SK-N-SH (cell line): ENCODE measurements at regions not wholly inside any gene's neighbourhood (a gene's known extent, or its start where the extent isn't known, plus 50 kb on each side); places are given as distances from the start of the nearest gene placed in this dataset.

Experiments
- CTCF ChIA-PET: fragments of 300-600, 350-600 bp; formaldehyde crosslinking; extraction: SDS; loops from one replicate; lab custom pipeline; 2021; lab: Yijun Ruan, JAX
- POLR2A ChIA-PET: fragments of 350-600 bp; sonication (Branson Sonifier 250); formaldehyde crosslinking; extraction: SDS; loops from one replicate; lab custom pipeline; 2020; ENCODE audit warnings: antibody characterized with exemption, inconsistent platforms; lab: Yijun Ruan, JAX
- DNase-seq: peaks from one replicate; pipeline ENCODE4 v3.0.0; 2012
- H2AFZ ChIP-seq: fragments of 200-600 bp; sonication (generic); 2 replicates; pipeline ENCODE4 v1.8.1; 2016; ENCODE audit warnings: antibody characterized with exemption, mild to moderate bottlenecking, low read depth
- H3F3A ChIP-seq: fragments of 200-600 bp; sonication (generic); replicated peaks from 2 replicates; pipeline ENCODE3; 2016; ENCODE audit warnings: antibody characterized with exemption, mild to moderate bottlenecking; ENCODE audit not compliant: insufficient read depth
- H3K27ac ChIP-seq, 2 experiments: fragments of 200-500 bp in 1 of 2; fragments of 200-600 bp in 1 of 2; sonication (Bioruptor generic) in 1 of 2; sonication (generic), shearing (Covaris generic) in 1 of 2; 2 replicates each; pipeline versions ENCODE4 v1.5.1 to v1.6.1; 2014 to 2016; ENCODE audit warnings: low read depth in 2 of 2, inconsistent platforms in 1 of 2, low read length in 1 of 2, mild to moderate bottlenecking in 1 of 2, mixed read lengths in 1 of 2
- H3K27me3 ChIP-seq: fragments of 200-600 bp; sonication (generic), shearing (Covaris generic); 2 replicates; pipeline ENCODE4 v1.6.1; 2016; ENCODE audit warnings: mixed run types; ENCODE audit not compliant: insufficient read depth
- H3K36me3 ChIP-seq, 2 experiments: fragments of 200-500 bp in 1 of 2; fragments of 200-600 bp in 1 of 2; sonication (Bioruptor generic) in 1 of 2; sonication (generic) in 1 of 2; replicated peaks in 1 of 2; 2 replicates each; pipeline versions ENCODE3 to v1.5.1; 2014 to 2016; ENCODE audit warnings: low read length in 1 of 2, mild to moderate bottlenecking in 1 of 2; ENCODE audit not compliant: insufficient read depth in 2 of 2, control insufficient read depth in 1 of 2
- H3K4me1 ChIP-seq, 2 experiments: fragments of 200-500 bp in 1 of 2; fragments of 200-600 bp in 1 of 2; sonication (Bioruptor generic) in 1 of 2; sonication (generic), shearing (Covaris generic) in 1 of 2; 2 replicates each; pipeline versions ENCODE4 v1.5.1 to v1.6.1; 2014 to 2016; ENCODE audit warnings: low read depth in 1 of 2, low read length in 1 of 2, mixed run types in 1 of 2; ENCODE audit not compliant: insufficient read depth in 2 of 2, control insufficient read depth in 1 of 2
- H3K4me2 ChIP-seq: fragments of 200-600 bp; sonication (generic), shearing (Covaris generic); 2 replicates; pipeline ENCODE4 v1.6.1; 2017; ENCODE audit warnings: mixed run types
- H3K4me3 ChIP-seq, 2 experiments: fragments of 200-500 bp in 1 of 2; fragments of 200-600 bp in 1 of 2; sonication (Bioruptor generic) in 1 of 2; sonication (generic), shearing (Covaris generic) in 1 of 2; 2 replicates each; pipeline versions ENCODE4 v1.5.1 to v1.8.1; 2014 to 2016; ENCODE audit warnings: low read depth in 2 of 2, inconsistent platforms in 1 of 2, low read length in 1 of 2, mild to moderate bottlenecking in 1 of 2, mixed read lengths in 1 of 2, moderate library complexity in 1 of 2
- H3K79me2 ChIP-seq: fragments of 200-600 bp; sonication (generic); 2 replicates; pipeline ENCODE4 v1.8.1; 2017; ENCODE audit warnings: mild to moderate bottlenecking; ENCODE audit not compliant: insufficient read depth
- H3K9ac ChIP-seq: fragments of 200-600 bp; sonication (generic); 2 replicates; pipeline ENCODE4 v1.6.1; 2017; ENCODE audit warnings: mixed run types
- H3K9me2 ChIP-seq: fragments of 200-600 bp; sonication (generic); 2 replicates; pipeline ENCODE4 v1.6.1; 2017; ENCODE audit warnings: mixed run types
- H3K9me3 ChIP-seq: fragments of 200-600 bp; sonication (generic); 2 replicates; pipeline ENCODE4 v1.6.1; 2017; ENCODE audit warnings: mixed run types, mild to moderate bottlenecking, moderate library complexity
- H4K20me1 ChIP-seq: fragments of 200-600 bp; sonication (generic); 2 replicates; pipeline ENCODE4 v1.6.1; 2017; ENCODE audit warnings: mild to moderate bottlenecking, mixed run types; ENCODE audit not compliant: insufficient read depth
- ELF1 ChIP-seq: IDR thresholded peaks from 2 replicates; pipeline ENCODE4 v1.4.0; 2012
- EP300 ChIP-seq, 2 experiments: IDR thresholded peaks; 2 replicates each; pipeline versions ENCODE4 v1.4.0 to v1.6.1; 2012; ENCODE audit warnings: borderline replicate concordance in 1 of 2, low read depth in 1 of 2, low read length in 1 of 2
- FOSL2 ChIP-seq: IDR thresholded peaks from 2 replicates; pipeline ENCODE4 v1.4.0; 2012; ENCODE audit warnings: low read depth, mild to moderate bottlenecking, moderate library complexity, borderline replicate concordance
- FOXJ3 ChIP-seq: sonication (generic); formaldehyde crosslinking; IDR thresholded peaks from 2 replicates; pipeline ENCODE4 v1.5.1; 2020; ENCODE audit warnings: mild to moderate bottlenecking, missing genetic modification reagents
- GATA2 ChIP-seq: sonication (generic); formaldehyde crosslinking; IDR thresholded peaks from 2 replicates; pipeline ENCODE4 v1.5.0; 2020; ENCODE audit warnings: mild to moderate bottlenecking, missing genetic modification reagents
- JUND ChIP-seq: IDR thresholded peaks from 2 replicates; pipeline ENCODE4 v1.4.0; 2012
- MEF2A ChIP-seq: IDR thresholded peaks from 2 replicates; pipeline ENCODE4 v1.4.0; 2012; ENCODE audit warnings: low read depth, borderline replicate concordance
- NFIC ChIP-seq: IDR thresholded peaks from 2 replicates; pipeline ENCODE4 v1.4.0; 2012; ENCODE audit warnings: borderline replicate concordance
- NRF1 ChIP-seq: IDR thresholded peaks from 2 replicates; pipeline ENCODE4 v1.6.1; 2012; ENCODE audit warnings: low read depth, mild to moderate bottlenecking, low read length
- POLR2AphosphoS5 ChIP-seq: IDR thresholded peaks from 2 replicates; pipeline ENCODE4 v1.6.1; 2012; ENCODE audit warnings: low read depth, low read length
- RXRA ChIP-seq: IDR thresholded peaks from 2 replicates; pipeline ENCODE4 v1.4.0; 2012; ENCODE audit warnings: low read depth, mild to moderate bottlenecking, borderline replicate concordance
- SIN3A ChIP-seq: IDR thresholded peaks from 2 replicates; pipeline ENCODE4 v1.6.1; 2012; ENCODE audit warnings: low read depth, mild to moderate bottlenecking, low read length, moderate library complexity, borderline replicate concordance
- TAF1 ChIP-seq: IDR thresholded peaks from 2 replicates; pipeline ENCODE4 v1.6.1; 2012; ENCODE audit warnings: low read depth, mild to moderate bottlenecking, low read length, moderate library complexity, borderline replicate concordance
- TCF12 ChIP-seq: IDR thresholded peaks from 2 replicates; pipeline ENCODE4 v1.4.0; 2012
- TEAD4 ChIP-seq: IDR thresholded peaks from 2 replicates; pipeline ENCODE4 v1.4.0; 2012; ENCODE audit warnings: mild to moderate bottlenecking, borderline replicate concordance; ENCODE audit not compliant: insufficient read depth
- WGBS: methylation state at CpG from one replicate; pipeline ENCODE4 v1.1.6; 2017; ENCODE audit warnings: low lambda C conversion rate; 5-methylcytosine and 5-hydroxymethylcytosine counted together
- TF ChIP-seq, protein P1 (sequence below): IDR thresholded peaks from 2 replicates; pipeline ENCODE4; 2012
- TF ChIP-seq, protein P2 (sequence below): IDR thresholded peaks from 2 replicates; pipeline ENCODE4 v1.4.0; 2012; ENCODE audit warnings: low read depth

DNA sequence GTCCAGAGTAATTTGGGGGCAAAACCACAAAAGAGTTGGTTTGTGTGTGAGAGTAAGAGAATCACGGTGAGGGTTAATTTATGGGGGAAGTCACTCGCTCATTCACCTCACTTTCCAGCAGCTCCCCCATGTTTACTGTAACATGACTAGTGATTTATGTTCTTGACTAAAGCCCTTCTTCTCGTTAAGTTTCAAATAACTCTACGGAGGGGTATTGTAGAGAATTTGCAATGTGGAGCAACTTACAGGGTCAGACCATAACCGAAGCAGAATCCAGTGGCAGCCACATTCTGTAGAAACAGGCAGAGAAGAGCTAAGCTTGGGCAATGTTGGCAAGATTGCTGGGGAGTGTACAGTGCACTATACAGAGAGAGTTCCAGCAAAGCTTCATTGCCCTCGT is 760.6 kb downstream of the IRX1 start:
- Histone ChIP-seq H3K79me2 (no peaks in the 10 kb centered on the region), H4K20me1 (no peaks in the 10 kb centered on the region), H3K36me3 (no peaks in the 10 kb centered on the region), H3K9me2 (no peaks in the 10 kb centered on the region), H3K4me1 (no peaks in the 10 kb centered on the region), H3F3A (no peaks in the 10 kb centered on the region), H3K27me3 (no peaks in the 10 kb centered on the region), H3K27ac (no peak overlapping the region), H3K9me3 (no peaks in the 10 kb centered on the region), H3K9ac (no peak overlapping the region), H3K4me2 (no peak overlapping the region), H2AFZ (no peak overlapping the region), H3K4me3 (no peak overlapping the region)
- POLR2A ChIA-PET, result no interaction called here
- WGBS, result 3% methylated on average over 6 of the region's 6 CpGs
- CTCF ChIA-PET, result no interaction called here
- TF ChIP-seq FOSL2, result no peak
- DNase-seq, result no peak

DNA sequence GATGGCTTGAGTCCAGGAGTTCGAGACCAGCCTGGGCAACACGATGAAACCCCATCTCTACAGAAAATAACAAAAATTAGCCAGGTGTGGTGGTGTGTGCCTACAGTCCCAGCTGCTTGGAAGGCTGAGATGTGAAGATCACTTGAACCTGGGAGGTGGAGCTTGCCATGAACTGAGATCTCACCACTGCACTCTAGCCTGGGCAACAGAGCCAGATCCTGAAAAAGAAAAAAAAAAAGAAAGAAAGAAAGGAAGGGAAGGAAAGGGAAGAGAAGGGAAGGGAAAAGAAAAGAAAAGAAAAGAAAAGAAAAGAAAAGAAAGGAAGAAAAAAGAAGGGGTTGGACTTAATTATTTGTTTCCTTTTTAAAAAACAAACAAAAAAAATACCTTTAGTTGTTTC is 764.2 kb downstream of the IRX1 start:
- no peak for DNase-seq
- H3K4me1 ChIP-seq, result no peaks in the 10 kb centered on the region
- H3F3A ChIP-seq, result no peaks in the 10 kb centered on the region
- CTCF ChIA-PET, result no interaction called here
- no peaks in the 10 kb centered on the region for H4K20me1 ChIP-seq
- H2AFZ ChIP-seq, result no peak overlapping the region
- TF ChIP-seq JUND, result no peak
- no peak for TF ChIP-seq POLR2AphosphoS5
- TF ChIP-seq, protein P1, sequence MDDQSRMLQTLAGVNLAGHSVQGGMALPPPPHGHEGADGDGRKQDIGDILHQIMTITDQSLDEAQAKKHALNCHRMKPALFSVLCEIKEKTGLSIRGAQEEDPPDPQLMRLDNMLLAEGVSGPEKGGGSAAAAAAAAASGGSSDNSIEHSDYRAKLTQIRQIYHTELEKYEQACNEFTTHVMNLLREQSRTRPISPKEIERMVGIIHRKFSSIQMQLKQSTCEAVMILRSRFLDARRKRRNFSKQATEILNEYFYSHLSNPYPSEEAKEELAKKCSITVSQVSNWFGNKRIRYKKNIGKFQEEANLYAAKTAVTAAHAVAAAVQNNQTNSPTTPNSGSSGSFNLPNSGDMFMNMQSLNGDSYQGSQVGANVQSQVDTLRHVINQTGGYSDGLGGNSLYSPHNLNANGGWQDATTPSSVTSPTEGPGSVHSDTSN, result no peak
- no peak for TF ChIP-seq NRF1
- TF ChIP-seq FOXJ3 (CRISPR knock-in tag), result no peak
- no peak for TF ChIP-seq RXRA
- TF ChIP-seq TEAD4, result no peak
- no peak for TF ChIP-seq EP300 (IDR thresholded peaks at IDR 0.05; ENCODE audit: borderline replicate concordance in 1 of 2, low read depth in 1 of 2, low read length in 1 of 2)
- TF ChIP-seq GATA2, result no peak
- TF ChIP-seq, protein P2, sequence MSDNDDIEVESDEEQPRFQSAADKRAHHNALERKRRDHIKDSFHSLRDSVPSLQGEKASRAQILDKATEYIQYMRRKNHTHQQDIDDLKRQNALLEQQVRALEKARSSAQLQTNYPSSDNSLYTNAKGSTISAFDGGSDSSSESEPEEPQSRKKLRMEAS, result no peak
- TF ChIP-seq TAF1, result no peak
- TF ChIP-seq TCF12, result no peak
- TF ChIP-seq NFIC, result no peak
- TF ChIP-seq MEF2A, result no peak
- TF ChIP-seq ELF1, result no peak
- TF ChIP-seq SIN3A, result no peak
- TF ChIP-seq, all 33 proteins: peak for 0
- Histone ChIP-seq H3K27me3 (no peaks in the 10 kb centered on the region), H3K9ac (no peak overlapping the region), H3K36me3 (no peaks in the 10 kb centered on the region), H3K4me3 (no peak overlapping the region), H3K79me2 (no peaks in the 10 kb centered on the region), H3K27ac (no peak overlapping the region), H3K4me2 (no peak overlapping the region), H3K9me2 (no peaks in the 10 kb centered on the region), H3K9me3 (no peaks in the 10 kb centered on the region)
- WGBS, result 4% methylated on average over 2 of the region's 2 CpGs
- POLR2A ChIA-PET, result no interaction called here
